WTC11 (cell line): ENCODE measurements at regions not wholly inside any gene's neighbourhood (a gene's known extent, or its start where the extent isn't known, plus 50 kb on each side); places are given as distances from the start of the nearest gene placed in this dataset.

Source experiments
- CREB1 ChIP-seq: sonication (generic); formaldehyde crosslinking; IDR thresholded peaks from 2 replicates; pipeline ENCODE4 v1.8.0; 2023; ENCODE audit warnings: mild to moderate bottlenecking, missing genetic modification reagents
- JUN ChIP-seq: sonication (generic); formaldehyde crosslinking; IDR thresholded peaks from 2 replicates; pipeline ENCODE4 v1.8.0; 2023; ENCODE audit warnings: mild to moderate bottlenecking, missing genetic modification reagents
- TP53 ChIP-seq: sonication (generic); formaldehyde crosslinking; IDR thresholded peaks from 2 replicates; pipeline ENCODE4 v1.8.1; 2023; ENCODE audit warnings: mild to moderate bottlenecking, missing genetic modification reagents
- ZNF232 ChIP-seq: sonication (generic); formaldehyde crosslinking; IDR thresholded peaks from 2 replicates; pipeline ENCODE4 v1.8.0; 2022; ENCODE audit warnings: mild to moderate bottlenecking, missing genetic modification reagents
- TF ChIP-seq, protein P1 (sequence below): fragments of 200-600 bp; IDR thresholded peaks from 2 replicates; pipeline ENCODE4 v1.8.0; 2022; ENCODE audit warnings: antibody characterized with exemption
- TF ChIP-seq, protein P2 (sequence below): sonication (generic); formaldehyde crosslinking; IDR thresholded peaks from 2 replicates; pipeline ENCODE4 v1.8.0; 2022; ENCODE audit warnings: mild to moderate bottlenecking, missing genetic modification reagents
- TF ChIP-seq, protein P3 (sequence below): sonication (generic); formaldehyde crosslinking; IDR thresholded peaks from 2 replicates; pipeline ENCODE4 v1.8.1; 2023; ENCODE audit warnings: mild to moderate bottlenecking, missing genetic modification reagents, moderate library complexity
- TF ChIP-seq, protein P4 (sequence below): sonication (generic); formaldehyde crosslinking; IDR thresholded peaks from 2 replicates; pipeline ENCODE4 v1.8.1; 2022; ENCODE audit warnings: low read depth, mild to moderate bottlenecking, moderate library complexity, missing genetic modification reagents, borderline replicate concordance
- TF ChIP-seq, protein P5 (sequence below): sonication (generic); formaldehyde crosslinking; IDR thresholded peaks from 2 replicates; pipeline ENCODE4 v1.8.1; 2023; ENCODE audit warnings: mild to moderate bottlenecking, missing genetic modification reagents
- TF ChIP-seq, protein P6 (sequence below): fragments of 250-450 bp; sonication (Bioruptor Pico); conservative IDR thresholded peaks from 2 replicates; pipeline ENCODE4 v1.9.0; 2021; ENCODE audit warnings: mild to moderate bottlenecking
- TF ChIP-seq, protein P7 (sequence below): sonication (generic); formaldehyde crosslinking; conservative IDR thresholded peaks from 2 replicates; pipeline ENCODE4 v1.8.1; 2023; ENCODE audit warnings: mild to moderate bottlenecking, low read depth, missing genetic modification reagents, moderate library complexity

DNA sequence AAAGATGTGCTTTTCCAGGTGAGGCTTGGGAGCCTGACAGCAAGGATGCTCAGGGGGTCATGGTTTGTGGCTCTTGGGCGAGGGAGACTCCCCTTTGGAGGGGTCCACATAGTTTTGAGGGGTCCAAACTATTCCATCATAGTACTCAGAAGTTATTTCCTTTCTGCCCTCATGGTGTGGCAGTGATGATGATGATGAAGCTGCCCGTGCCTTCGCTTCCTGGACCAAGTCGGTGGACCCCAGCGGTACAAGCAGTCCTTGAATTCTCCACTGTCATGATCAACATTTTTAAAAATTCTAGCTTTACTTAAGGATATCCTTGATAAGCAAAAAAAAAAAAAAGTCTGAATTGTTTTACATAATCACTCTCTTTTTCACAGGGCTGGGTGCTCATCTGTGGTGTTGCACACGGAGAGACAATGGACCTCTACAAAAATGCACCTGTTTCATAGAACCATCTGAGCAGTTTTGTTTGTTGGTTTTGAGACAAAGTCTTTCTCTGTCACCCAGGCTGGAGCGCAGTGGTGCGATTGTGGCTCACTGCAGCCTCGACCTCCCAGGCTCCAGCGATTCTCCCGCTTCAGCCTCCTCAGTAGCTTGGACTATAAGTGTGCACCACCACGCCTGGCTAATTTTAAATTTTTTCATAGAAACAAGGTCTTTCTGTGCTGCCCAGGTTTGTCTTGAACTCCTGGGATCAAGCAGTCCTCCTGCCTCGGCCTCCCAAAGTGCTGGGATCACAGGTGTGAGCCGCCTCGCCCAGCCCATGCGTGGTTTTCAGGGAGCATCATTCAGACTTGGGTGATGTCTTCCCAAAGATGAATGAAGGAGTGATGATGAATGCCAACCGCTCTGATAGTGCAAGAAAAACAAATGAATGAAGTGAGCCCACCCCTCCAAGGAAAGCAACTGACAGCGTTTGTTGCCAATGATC lies 271.4 kb upstream of the HDAC4 start:
- TF ChIP-seq, protein P1, sequence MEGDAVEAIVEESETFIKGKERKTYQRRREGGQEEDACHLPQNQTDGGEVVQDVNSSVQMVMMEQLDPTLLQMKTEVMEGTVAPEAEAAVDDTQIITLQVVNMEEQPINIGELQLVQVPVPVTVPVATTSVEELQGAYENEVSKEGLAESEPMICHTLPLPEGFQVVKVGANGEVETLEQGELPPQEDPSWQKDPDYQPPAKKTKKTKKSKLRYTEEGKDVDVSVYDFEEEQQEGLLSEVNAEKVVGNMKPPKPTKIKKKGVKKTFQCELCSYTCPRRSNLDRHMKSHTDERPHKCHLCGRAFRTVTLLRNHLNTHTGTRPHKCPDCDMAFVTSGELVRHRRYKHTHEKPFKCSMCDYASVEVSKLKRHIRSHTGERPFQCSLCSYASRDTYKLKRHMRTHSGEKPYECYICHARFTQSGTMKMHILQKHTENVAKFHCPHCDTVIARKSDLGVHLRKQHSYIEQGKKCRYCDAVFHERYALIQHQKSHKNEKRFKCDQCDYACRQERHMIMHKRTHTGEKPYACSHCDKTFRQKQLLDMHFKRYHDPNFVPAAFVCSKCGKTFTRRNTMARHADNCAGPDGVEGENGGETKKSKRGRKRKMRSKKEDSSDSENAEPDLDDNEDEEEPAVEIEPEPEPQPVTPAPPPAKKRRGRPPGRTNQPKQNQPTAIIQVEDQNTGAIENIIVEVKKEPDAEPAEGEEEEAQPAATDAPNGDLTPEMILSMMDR: no peak
- TF ChIP-seq CREB1 (CRISPR knock-in tag) (no peak), ZNF232 (no peak), JUN (CRISPR knock-in tag) (no peak), TP53 (no peak)
- TF ChIP-seq, protein P2, sequence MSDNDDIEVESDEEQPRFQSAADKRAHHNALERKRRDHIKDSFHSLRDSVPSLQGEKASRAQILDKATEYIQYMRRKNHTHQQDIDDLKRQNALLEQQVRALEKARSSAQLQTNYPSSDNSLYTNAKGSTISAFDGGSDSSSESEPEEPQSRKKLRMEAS (CRISPR knock-in tag): no peak
- TF ChIP-seq, protein P3, sequence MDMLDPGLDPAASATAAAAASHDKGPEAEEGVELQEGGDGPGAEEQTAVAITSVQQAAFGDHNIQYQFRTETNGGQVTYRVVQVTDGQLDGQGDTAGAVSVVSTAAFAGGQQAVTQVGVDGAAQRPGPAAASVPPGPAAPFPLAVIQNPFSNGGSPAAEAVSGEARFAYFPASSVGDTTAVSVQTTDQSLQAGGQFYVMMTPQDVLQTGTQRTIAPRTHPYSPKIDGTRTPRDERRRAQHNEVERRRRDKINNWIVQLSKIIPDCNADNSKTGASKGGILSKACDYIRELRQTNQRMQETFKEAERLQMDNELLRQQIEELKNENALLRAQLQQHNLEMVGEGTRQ (CRISPR knock-in tag): no peak
- TF ChIP-seq, protein P4, sequence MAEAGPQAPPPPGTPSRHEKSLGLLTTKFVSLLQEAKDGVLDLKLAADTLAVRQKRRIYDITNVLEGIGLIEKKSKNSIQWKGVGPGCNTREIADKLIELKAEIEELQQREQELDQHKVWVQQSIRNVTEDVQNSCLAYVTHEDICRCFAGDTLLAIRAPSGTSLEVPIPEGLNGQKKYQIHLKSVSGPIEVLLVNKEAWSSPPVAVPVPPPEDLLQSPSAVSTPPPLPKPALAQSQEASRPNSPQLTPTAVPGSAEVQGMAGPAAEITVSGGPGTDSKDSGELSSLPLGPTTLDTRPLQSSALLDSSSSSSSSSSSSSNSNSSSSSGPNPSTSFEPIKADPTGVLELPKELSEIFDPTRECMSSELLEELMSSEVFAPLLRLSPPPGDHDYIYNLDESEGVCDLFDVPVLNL: no peak
- TF ChIP-seq, protein P5, sequence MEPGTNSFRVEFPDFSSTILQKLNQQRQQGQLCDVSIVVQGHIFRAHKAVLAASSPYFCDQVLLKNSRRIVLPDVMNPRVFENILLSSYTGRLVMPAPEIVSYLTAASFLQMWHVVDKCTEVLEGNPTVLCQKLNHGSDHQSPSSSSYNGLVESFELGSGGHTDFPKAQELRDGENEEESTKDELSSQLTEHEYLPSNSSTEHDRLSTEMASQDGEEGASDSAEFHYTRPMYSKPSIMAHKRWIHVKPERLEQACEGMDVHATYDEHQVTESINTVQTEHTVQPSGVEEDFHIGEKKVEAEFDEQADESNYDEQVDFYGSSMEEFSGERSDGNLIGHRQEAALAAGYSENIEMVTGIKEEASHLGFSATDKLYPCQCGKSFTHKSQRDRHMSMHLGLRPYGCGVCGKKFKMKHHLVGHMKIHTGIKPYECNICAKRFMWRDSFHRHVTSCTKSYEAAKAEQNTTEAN (CRISPR knock-in tag): no peak
- TF ChIP-seq, protein P6, sequence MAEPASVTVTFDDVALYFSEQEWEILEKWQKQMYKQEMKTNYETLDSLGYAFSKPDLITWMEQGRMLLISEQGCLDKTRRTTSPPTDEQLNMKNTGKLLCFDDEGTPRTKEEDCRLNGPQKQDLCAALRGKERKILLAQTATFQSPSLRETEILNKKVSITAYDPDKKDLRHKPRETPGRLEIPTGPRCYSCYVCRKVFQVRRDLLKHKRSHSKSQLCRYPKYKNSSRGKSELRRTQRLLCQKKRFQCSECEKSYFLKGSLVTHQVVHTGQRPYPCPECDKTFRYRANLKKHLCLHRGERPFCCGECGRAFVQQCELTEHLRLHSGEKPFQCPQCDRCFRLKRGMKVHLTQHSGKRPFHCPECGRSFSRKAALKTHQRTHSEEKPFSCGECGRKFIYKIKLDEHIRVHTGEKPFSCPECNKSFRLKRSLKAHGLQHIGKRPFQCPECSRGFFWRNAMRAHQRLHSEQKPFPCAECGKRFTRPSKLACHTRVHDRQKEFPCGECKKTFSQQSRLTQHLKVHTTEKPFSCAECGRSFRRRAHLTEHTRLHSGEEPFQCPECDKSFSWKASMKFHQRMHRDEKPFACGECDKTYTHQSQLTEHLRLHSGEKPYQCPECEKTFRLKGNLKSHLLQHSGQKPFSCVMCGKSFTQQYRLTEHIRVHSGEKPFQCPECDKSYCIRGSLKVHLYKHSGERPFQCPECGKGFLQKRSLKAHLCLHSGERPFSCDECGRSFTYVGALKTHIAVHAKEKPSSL (CRISPR knock-in tag): no peak
- TF ChIP-seq, protein P7, sequence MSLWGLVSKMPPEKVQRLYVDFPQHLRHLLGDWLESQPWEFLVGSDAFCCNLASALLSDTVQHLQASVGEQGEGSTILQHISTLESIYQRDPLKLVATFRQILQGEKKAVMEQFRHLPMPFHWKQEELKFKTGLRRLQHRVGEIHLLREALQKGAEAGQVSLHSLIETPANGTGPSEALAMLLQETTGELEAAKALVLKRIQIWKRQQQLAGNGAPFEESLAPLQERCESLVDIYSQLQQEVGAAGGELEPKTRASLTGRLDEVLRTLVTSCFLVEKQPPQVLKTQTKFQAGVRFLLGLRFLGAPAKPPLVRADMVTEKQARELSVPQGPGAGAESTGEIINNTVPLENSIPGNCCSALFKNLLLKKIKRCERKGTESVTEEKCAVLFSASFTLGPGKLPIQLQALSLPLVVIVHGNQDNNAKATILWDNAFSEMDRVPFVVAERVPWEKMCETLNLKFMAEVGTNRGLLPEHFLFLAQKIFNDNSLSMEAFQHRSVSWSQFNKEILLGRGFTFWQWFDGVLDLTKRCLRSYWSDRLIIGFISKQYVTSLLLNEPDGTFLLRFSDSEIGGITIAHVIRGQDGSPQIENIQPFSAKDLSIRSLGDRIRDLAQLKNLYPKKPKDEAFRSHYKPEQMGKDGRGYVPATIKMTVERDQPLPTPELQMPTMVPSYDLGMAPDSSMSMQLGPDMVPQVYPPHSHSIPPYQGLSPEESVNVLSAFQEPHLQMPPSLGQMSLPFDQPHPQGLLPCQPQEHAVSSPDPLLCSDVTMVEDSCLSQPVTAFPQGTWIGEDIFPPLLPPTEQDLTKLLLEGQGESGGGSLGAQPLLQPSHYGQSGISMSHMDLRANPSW (CRISPR knock-in tag): no peak
